IPS-18c (cell line): ENCODE measurements at regions not wholly inside any gene's neighbourhood (a gene's known extent, or its start where the extent isn't known, plus 50 kb on each side); places are given as distances from the start of the nearest gene placed in this dataset.
"Not testable (repeated sequence)": the region's sequence is repeated elsewhere in the genome, so short reads cannot be mapped to it uniquely, and the experiment has no call there.

Experiments
- H3K4me3 ChIP-seq: 2 replicates; pipeline ENCODE4 v1.7.0; 2013; ENCODE audit warnings: low read depth, mild to moderate bottlenecking, low read length, moderate library complexity; ENCODE audit not compliant: insufficient read depth
- H3K9me3 ChIP-seq: one replicate; pipeline ENCODE4 v1.6.1; 2013; ENCODE audit warnings: mild to moderate bottlenecking, low read length, moderate library complexity; ENCODE audit not compliant: control insufficient read depth, insufficient read depth

DNA sequence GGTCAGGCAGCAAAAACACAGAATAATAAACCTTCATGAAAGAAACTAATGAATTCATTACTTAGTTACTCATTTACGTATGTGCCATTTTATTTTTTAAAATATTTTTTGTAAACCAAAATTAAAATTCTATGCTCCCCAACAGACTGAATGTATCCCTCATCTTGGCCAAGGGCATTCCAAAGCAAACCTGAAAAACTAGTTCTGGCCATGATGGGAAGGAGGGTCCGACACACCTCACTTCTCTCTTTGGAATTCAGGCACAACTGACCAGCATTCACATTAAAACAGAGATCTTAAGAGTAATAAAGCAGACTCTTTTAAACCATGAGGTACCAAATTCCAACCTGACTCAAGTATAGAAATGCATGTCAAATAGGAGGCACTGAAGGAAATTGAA lies 1576.9 kb upstream of the SPRY2 start:
- no peaks in the 10 kb centered on the region for H3K9me3 ChIP-seq
- no peak overlapping the region for H3K4me3 ChIP-seq

GRCh38 chr13:81916461-81916860 lies 1575.5 kb upstream of the SPRY2 start:
- H3K4me3 ChIP-seq = no peak overlapping the region

GRCh38 chr13:81907787-81908372 lies 1567.0 kb upstream of the SPRY2 start:
- Histone ChIP-seq H3K9me3 (no peaks in the 10 kb centered on the region), H3K4me3 (no peak overlapping the region)

More at GRCh38 chr13:81916461-81916860, 1575.5 kb upstream of the SPRY2 start:
- no peaks in the 10 kb centered on the region for H3K9me3 ChIP-seq

- H3K4me3 ChIP-seq = no peak overlapping the region
- H3K9me3 ChIP-seq = peaks cover 4% of the 10 kb centered on the region
Measured at GRCh38 chr13:81888855-81889254, 1547.9 kb upstream of the SPRY2 start.

GRCh38 chr13:81874681-81875661 lies 1534.0 kb upstream of the SPRY2 start:
- H3K4me3 ChIP-seq = 0 out of 2 replicates have a peak overlapping the region, but pooled peaks have one; percentile 25

DNA sequence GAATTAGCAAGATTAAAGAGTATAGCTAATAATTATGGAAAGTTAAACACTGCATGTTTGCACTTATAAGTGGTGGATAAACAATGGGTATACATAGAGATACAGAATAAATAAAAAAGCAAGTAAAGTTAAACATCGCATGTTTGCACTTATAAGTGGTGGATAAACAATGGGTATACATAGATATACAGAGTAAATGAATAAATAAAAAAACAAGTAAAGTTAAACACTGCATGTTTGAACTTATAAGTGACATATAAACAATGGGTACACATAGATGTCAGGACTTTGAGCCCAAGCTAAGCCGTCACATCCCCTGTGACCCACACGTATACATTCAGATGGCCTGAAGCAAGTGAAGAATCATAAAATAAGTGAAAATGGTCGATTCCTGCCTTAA lies 1533.3 kb upstream of the SPRY2 start:
- peak overlapping the region; percentile 25; the same call in 1 of the 2 replicates for H3K4me3 ChIP-seq
- peaks cover 3% of the 10 kb centered on the region for H3K9me3 ChIP-seq

More at GRCh38 chr13:81874681-81875661, 1534.0 kb upstream of the SPRY2 start:
- peaks cover 3% of the 10 kb centered on the region for H3K9me3 ChIP-seq

DNA sequence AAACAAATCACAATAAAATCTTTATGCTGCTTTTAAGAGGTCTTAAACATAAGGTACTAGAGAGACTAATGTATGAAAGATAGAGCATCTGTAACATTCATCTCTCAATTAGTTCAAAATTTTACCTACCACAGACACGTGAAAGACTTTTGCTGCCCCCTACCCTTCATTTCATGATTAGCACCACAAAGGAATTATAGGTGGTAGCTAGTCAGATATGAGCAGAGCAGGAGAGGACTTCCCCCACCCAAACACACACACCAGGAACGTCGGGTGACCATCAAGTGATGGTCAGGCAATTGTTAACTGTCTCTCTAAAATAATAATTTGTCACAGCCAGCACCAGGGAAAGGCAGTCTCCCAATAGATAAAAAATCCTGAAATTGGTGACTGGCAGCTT lies 1531.7 kb upstream of the SPRY2 start:
- H3K9me3 ChIP-seq = peaks cover 3% of the 10 kb centered on the region
- no peak overlapping the region for H3K4me3 ChIP-seq

- not testable (repeated sequence) for H3K4me3 ChIP-seq, H3K9me3 ChIP-seq
Measured at GRCh38 chr13:81871751-81872325, 1530.9 kb upstream of the SPRY2 start.

- no peak overlapping the region for H3K4me3 ChIP-seq
- no peaks in the 10 kb centered on the region for H3K9me3 ChIP-seq
Measured at GRCh38 chr13:81848291-81848690, 1507.4 kb upstream of the SPRY2 start.

DNA sequence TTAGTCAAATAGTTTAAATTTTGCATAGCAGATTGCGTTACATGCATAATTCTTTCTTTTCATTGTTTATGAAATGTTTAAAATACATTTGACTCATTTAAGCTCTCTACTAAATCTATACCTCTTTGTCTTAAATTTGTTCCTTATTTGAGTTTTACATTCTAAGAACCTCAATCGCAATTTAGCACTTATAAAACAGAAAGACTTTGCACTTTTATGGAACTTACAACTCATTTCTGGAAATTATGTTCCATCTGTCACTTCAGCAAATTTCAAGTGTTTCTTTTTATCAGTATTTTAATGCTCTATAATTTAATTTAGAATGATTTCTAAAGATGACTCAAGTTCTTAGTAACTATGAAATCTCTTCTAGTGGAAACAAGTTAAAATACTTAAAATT lies 1505.8 kb upstream of the SPRY2 start:
- H3K4me3 ChIP-seq = no peak overlapping the region
- no peaks in the 10 kb centered on the region for H3K9me3 ChIP-seq

GRCh38 chr13:81821259-81821658 lies 1480.3 kb upstream of the SPRY2 start:
- no peaks in the 10 kb centered on the region for H3K9me3 ChIP-seq
- H3K4me3 ChIP-seq = no peak overlapping the region

DNA sequence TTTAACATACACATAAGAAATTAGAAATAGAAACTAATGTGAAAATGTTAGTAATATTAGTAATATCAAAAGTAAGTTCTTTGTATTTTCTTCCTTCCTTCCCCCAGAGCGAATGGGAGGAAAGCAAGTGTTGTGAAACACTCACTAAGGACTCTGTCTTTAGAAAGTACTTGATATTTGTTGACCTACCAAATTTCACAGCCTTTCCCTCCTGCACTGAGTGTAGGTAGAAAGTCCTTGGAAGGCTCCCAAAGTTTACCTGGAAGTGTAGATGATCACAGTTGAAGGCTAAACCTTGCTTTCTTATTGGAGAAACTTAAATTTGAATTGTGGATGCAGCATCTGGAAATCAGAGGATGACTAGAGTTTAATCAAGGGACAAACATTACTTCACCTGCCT lies 1459.5 kb upstream of the SPRY2 start:
- Histone ChIP-seq H3K4me3 (no peak overlapping the region), H3K9me3 (no peaks in the 10 kb centered on the region)

DNA sequence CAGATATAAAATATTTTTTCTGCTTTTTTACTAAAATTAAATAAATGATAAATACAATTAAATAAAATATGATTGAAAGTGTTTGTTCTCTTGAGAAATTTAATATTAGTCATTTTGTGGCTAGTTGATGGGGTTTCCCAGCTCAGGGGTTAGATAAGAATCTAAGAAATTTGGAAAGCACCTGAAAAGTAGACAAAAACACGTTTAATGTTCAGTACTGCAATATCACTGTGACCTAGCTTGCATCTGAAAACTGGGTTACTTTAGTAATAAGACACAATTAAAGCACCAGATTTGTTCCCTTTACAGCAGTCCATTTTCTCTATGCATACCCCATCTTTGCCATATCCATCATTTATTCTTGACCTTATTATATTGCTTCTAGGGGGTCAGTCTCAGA lies 1454.8 kb upstream of the SPRY2 start:
- Histone ChIP-seq H3K9me3 (no peaks in the 10 kb centered on the region), H3K4me3 (no peak overlapping the region)

DNA sequence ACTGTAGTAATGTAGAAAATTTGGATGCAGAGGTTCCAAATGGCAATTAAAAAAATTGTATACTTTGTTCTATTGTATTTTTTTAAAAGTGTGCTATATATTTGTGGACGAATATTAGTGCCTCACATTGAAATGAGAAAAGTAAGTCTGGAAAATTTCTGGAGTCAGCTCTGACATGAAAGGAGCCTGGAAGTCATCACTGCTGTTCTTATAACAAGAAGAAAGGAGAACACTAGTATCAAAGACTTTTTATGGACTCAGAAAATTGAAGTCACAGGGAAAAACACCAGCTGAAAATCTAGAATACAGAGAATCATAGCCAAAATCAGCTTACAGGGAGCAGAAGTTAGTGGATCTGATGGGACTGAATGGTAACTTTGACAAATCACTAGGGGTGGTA lies 1450.7 kb upstream of the SPRY2 start:
- no peak overlapping the region for H3K4me3 ChIP-seq
- H3K9me3 ChIP-seq = no peaks in the 10 kb centered on the region

- H3K4me3 ChIP-seq = no peak overlapping the region
- no peaks in the 10 kb centered on the region for H3K9me3 ChIP-seq
Measured at GRCh38 chr13:81781471-81781870, 1440.5 kb upstream of the SPRY2 start.

DNA sequence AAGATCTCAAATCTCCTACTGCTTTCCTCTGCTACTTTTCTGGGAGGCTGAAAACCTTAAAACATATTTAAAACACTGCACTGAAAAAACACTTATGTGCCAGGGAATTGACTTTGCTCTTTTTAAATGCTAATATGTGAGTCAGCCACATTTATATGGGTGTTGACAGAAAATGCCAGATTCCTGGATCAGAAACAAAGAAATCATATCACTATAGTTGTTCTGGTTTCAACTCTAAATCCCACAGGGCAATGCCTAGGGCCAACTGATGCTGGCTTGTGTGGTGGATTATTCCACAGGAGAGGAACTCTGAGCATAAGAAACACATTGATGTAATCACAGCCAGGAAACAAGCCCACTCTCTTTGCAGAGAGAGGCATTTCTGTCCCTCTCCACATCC lies 1439.0 kb upstream of the SPRY2 start:
- no peak overlapping the region for H3K4me3 ChIP-seq

DNA sequence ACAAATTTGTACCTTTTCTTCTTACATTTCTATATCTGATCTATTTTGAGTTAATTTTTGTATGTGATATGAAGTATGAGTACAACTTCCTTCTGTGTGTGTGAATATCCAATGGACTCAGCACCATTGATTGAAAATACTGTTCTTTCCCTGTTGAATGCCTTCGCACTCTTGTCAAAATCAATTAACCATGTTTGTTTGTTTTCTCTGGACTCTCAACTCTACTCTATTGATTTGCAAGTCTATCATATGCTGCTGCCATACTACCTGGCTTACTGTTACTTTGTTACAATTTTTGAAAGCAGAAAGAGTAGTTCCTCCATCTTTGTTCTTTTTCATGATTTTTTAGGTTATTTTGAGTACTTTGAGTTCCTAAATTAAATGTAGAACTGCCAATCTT lies 1437.4 kb upstream of the SPRY2 start:
- no peak overlapping the region for H3K4me3 ChIP-seq
- H3K9me3 ChIP-seq = no peaks in the 10 kb centered on the region

More for the DNA sequence above, 1439.0 kb upstream of the SPRY2 start:
- H3K9me3 ChIP-seq = no peaks in the 10 kb centered on the region

DNA sequence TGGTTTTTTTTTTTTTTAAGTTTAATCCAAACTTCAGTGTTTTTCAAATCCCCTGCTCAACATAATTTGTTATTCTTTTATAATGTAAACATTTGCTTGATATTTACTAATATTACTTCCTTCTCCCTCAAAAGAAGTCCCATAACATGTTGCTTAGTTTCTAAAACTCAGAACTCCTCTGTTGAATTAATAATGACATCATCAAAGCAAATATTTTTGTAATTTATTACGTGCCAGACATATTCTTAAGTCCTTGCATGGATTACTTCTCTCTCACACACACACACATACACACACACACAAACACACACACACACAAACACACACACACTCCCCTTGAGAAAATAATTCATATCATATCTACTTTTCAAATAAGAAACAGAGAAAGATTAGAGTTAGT lies 1432.3 kb upstream of the SPRY2 start:
- no peak overlapping the region for H3K4me3 ChIP-seq
- H3K9me3 ChIP-seq = no peaks in the 10 kb centered on the region
